Large intestine (tissue), 3 donors: ENCODE measurements at regions not wholly inside any gene's neighbourhood (a gene's known extent, or its start where the extent isn't known, plus 50 kb on each side); places are given as distances from the start of the nearest gene placed in this dataset.
"Not testable (repeated sequence)": the region's sequence is repeated elsewhere in the genome, so short reads cannot be mapped to it uniquely, and the experiment has no call there.

ENCODE experiments used
- DNase-seq, 2 donors: peaks; one replicate each; pipeline versions ENCODE4 v3.0.0 to v3.0.0-alpha.2; 2013
- H3K27ac ChIP-seq: one replicate; pipeline ENCODE4 v1.5.1; 2013; ENCODE audit warnings: low read length
- H3K27me3 ChIP-seq: 2 replicates; pipeline ENCODE4 v1.6.1; 2013; ENCODE audit warnings: low read length; ENCODE audit not compliant: control insufficient read depth, insufficient read depth
- H3K36me3 ChIP-seq: 2 replicates; pipeline ENCODE4 v1.6.1; 2013; ENCODE audit warnings: low read length; ENCODE audit not compliant: control insufficient read depth, insufficient read depth
- H3K4me1 ChIP-seq: one replicate; pipeline ENCODE4 v1.6.1; 2013; ENCODE audit warnings: low read length; ENCODE audit not compliant: control insufficient read depth, insufficient read depth
- H3K4me3 ChIP-seq: one replicate; pipeline ENCODE4 v1.5.1; 2013; ENCODE audit warnings: low read length
- H3K9me3 ChIP-seq: one replicate; pipeline ENCODE4 v1.6.1; 2013; ENCODE audit warnings: mild to moderate bottlenecking, low read depth, low read length, moderate library complexity; ENCODE audit not compliant: control insufficient read depth
- WGBS: methylation state at CpG from one replicate; pipeline ENCODE4 v1.1.5; 2013; ENCODE audit warnings: low lambda C conversion rate; ENCODE audit not compliant: insufficient coverage; 5-methylcytosine and 5-hydroxymethylcytosine counted together

GRCh38 chrX:109912993-109913392, 89.9 kb upstream of the TMEM164 start:
- H3K4me1 ChIP-seq, DNase-seq, H3K36me3 ChIP-seq, H3K9me3 ChIP-seq, H3K27ac ChIP-seq, H3K27me3 ChIP-seq, H3K4me3 ChIP-seq: not testable (repeated sequence)
- no CpG with 5 or more reads among the region's 2 CpGs for WGBS

- Histone ChIP-seq H3K4me3 (no peak overlapping the region), H3K9me3 (no peaks in the 10 kb centered on the region), H3K27me3 (no peaks in the 10 kb centered on the region), H3K36me3 (no peaks in the 10 kb centered on the region), H3K27ac (no peak overlapping the region), H3K4me1 (no peaks in the 10 kb centered on the region)
- no CpG with 5 or more reads among the region's 8 CpGs for WGBS
- DNase-seq, result no peak
Observed at GRCh38 chrX:109914114-109914849, 88.6 kb upstream of the TMEM164 start.

GRCh38 chrX:109918753-109919152, 84.2 kb upstream of the TMEM164 start:
- no peaks in the 10 kb centered on the region for H3K4me1 ChIP-seq
- WGBS, result no CpG with 5 or more reads among the region's 1 CpG
- H3K36me3 ChIP-seq, result no peaks in the 10 kb centered on the region
- no peak for DNase-seq
- H3K4me3 ChIP-seq, result no peak overlapping the region
- no peaks in the 10 kb centered on the region for H3K27me3 ChIP-seq
- H3K9me3 ChIP-seq, result no peaks in the 10 kb centered on the region
- H3K27ac ChIP-seq, result no peak overlapping the region

- Histone ChIP-seq H3K9me3 (no peaks in the 10 kb centered on the region), H3K27me3 (no peaks in the 10 kb centered on the region), H3K4me3 (no peak overlapping the region), H3K27ac (no peak overlapping the region), H3K4me1 (no peaks in the 10 kb centered on the region), H3K36me3 (no peaks in the 10 kb centered on the region)
- WGBS, result 100% methylated on average over 1 of the region's 4 CpGs
- no peak for DNase-seq
Observed at GRCh38 chrX:109920325-109920724, 82.6 kb upstream of the TMEM164 start.

GRCh38 chrX:109920868-109921267, 82.0 kb upstream of the TMEM164 start:
- no peaks in the 10 kb centered on the region for H3K4me1 ChIP-seq
- H3K27me3 ChIP-seq, result no peaks in the 10 kb centered on the region
- H3K36me3 ChIP-seq, result no peaks in the 10 kb centered on the region
- H3K4me3 ChIP-seq, result no peak overlapping the region
- no peaks in the 10 kb centered on the region for H3K9me3 ChIP-seq
- no peak for DNase-seq
- H3K27ac ChIP-seq, result no peak overlapping the region
- WGBS, result no CpG with 5 or more reads among the region's 2 CpGs

- H3K27me3 ChIP-seq, result no peaks in the 10 kb centered on the region
- no peaks in the 10 kb centered on the region for H3K4me1 ChIP-seq
- H3K27ac ChIP-seq, result no peak overlapping the region
- no CpG with 5 or more reads among the region's 2 CpGs for WGBS
- no peaks in the 10 kb centered on the region for H3K9me3 ChIP-seq
- no peak for DNase-seq
- H3K36me3 ChIP-seq, result no peaks in the 10 kb centered on the region
- H3K4me3 ChIP-seq, result no peak overlapping the region
Observed at GRCh38 chrX:109922190-109922589, 80.7 kb upstream of the TMEM164 start.

GRCh38 chrX:109925003-109925402, 77.9 kb upstream of the TMEM164 start:
- H3K27me3 ChIP-seq, DNase-seq, H3K4me1 ChIP-seq, H3K27ac ChIP-seq, H3K36me3 ChIP-seq, H3K9me3 ChIP-seq, H3K4me3 ChIP-seq: not testable (repeated sequence)
- WGBS, result no CpG with 5 or more reads among the region's 3 CpGs

GRCh38 chrX:109925656-109926055, 77.3 kb upstream of the TMEM164 start:
- H3K4me1 ChIP-seq, result no peaks in the 10 kb centered on the region
- H3K36me3 ChIP-seq, result no peaks in the 10 kb centered on the region
- H3K27ac ChIP-seq, result no peak overlapping the region
- DNase-seq, result no peak
- H3K27me3 ChIP-seq, result no peaks in the 10 kb centered on the region
- no peaks in the 10 kb centered on the region for H3K9me3 ChIP-seq
- no peak overlapping the region for H3K4me3 ChIP-seq

- Histone ChIP-seq H3K27ac (no peak overlapping the region), H3K27me3 (no peaks in the 10 kb centered on the region), H3K4me1 (no peaks in the 10 kb centered on the region), H3K9me3 (no peaks in the 10 kb centered on the region), H3K4me3 (no peak overlapping the region), H3K36me3 (no peaks in the 10 kb centered on the region)
- no peak for DNase-seq
- WGBS, result no CpG with 5 or more reads among the region's 5 CpGs
Observed at GRCh38 chrX:109926118-109926517, 76.8 kb upstream of the TMEM164 start.

- Histone ChIP-seq H3K4me3 (no peak overlapping the region), H3K4me1 (no peaks in the 10 kb centered on the region), H3K27ac (no peak overlapping the region), H3K9me3 (no peaks in the 10 kb centered on the region), H3K36me3 (no peaks in the 10 kb centered on the region), H3K27me3 (no peaks in the 10 kb centered on the region)
- no peak for DNase-seq
- no CpG with 5 or more reads among the region's 5 CpGs for WGBS
Observed at GRCh38 chrX:109926743-109927662, 75.9 kb upstream of the TMEM164 start.
